GM18858 (cell line): ENCODE measurements at regions not wholly inside any gene's neighbourhood (a gene's known extent, or its start where the extent isn't known, plus 50 kb on each side); places are given as distances from the start of the nearest gene placed in this dataset.

ENCODE experiments used
- ATAC-seq: cut with Tn5 transposase; IDR thresholded peaks from one replicate; pipeline ENCODE4 v1.9.1; 2021; ENCODE audit not compliant: unreplicated experiment

DNA sequence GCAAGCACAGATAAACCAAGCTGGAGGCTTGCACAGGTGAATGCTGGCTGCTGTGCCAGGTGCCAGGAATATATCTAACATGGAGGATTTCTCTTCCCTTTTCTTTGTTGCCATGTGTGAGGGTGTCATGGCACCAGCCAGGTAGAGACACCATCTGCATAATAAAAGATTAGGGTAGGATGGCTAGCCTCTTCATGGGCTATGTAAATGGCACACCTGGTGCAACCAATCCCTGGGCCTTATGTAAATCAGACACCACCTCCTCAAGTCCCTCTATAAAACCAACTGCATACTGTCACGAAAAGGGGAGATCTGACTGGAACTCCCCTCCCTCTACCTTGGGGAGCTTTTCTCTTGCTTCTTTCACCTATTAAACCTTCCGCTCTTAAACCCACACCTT, 322.5 kb upstream of the POM121L12 start:
- no peak for ATAC-seq

DNA sequence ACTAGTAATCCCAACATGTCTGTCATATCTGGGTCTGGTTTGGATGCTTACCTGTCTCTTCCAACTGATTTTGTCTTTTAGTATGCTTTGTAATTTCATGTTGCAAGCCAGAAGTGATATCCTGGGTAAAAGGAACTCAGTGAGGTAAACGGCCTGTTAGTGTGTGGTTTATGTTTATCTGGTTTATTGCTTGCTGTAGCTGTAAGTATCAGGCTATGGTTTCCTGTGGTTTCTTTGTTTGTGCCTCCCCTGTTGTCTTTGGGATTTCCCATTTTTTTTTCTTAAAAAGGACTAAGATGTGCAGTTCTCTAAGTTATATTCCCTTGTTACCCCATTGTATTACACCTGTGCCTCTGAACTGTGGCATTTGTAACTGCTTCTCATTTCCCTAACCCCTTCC, 323.5 kb upstream of the POM121L12 start:
- no peak for ATAC-seq

DNA sequence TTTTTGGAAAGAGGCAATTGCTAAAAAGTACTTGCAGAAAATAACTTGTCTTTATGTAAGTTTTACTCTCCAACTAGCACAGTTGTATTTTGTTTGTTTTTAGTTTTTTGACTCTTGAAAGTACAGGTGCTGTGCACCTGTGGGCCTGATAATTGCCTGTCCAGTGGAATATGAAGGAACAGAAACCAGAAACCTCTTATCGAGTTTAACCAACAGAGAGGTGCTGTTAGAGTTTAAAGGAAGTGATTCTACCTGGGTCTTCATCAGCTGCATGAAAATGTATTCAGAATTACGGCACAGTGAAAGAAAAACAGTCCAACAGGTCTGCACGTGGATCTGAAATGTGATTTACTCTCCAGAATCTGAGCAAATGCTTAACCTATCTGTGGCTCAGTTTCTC, 326.6 kb upstream of the POM121L12 start:
- no peak for ATAC-seq

DNA sequence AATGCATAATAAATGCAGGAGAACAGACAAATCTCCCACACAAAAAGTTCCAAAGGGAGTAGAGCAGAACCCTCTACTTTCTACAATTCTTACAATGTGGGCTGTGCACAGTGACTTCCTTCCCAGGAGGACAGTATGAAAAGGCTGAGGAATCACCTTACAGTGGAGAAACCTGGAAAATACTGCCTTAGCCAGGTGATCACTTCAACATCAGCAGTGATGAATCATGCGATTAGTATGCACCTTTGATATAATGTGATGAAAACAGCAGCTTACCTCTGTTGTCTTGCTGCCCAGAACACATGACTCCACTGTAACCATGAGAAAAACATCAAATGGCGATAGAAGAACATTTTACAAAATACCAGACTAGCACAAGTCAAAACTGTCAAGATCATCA, 329.7 kb upstream of the POM121L12 start:
- ATAC-seq = no peak

DNA sequence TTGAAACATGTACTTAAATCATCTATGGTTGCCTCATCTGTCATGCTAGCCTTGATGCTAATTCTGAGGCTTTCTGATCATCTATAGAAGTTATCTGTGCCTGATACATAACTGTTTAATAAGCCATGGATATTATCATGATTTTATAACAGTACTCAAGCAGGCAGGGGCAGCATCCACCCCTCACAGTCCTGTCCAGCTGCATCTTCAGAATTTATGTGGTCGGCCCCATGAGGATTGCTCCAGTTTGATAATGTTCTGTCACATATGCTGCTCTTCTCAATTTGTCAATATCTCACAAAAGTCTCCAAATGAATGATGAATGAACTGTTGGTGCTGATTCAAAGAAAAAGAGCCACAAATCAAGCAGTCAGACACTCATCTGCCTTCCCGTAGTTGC, 335.1 kb upstream of the POM121L12 start:
- no peak for ATAC-seq

GRCh38 chr7:52695973-52696595, 339.3 kb upstream of the POM121L12 start:
- no peak for ATAC-seq

GRCh38 chr7:52691257-52691656, 344.2 kb upstream of the POM121L12 start:
- no peak for ATAC-seq

GRCh38 chr7:52689912-52690311, 345.5 kb upstream of the POM121L12 start:
- no peak for ATAC-seq

DNA sequence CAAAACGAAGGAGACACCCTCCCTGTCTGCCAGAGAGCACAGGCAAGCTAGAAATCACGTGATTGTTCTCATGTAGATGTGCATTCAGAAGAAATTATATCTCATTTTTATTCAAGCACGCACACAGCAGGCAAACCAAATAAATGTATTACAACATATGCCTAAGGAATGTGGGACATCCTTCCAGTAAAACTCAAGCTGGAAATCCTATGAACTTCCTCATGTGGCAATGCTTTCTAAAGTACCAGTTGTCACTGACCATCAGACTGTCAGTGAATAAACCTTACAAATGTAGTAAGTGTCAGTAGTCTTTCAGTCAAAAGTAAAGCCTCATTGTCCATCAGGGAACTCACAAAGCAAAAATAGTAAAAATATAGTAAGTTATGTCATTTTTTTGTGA, 350.1 kb upstream of the POM121L12 start:
- ATAC-seq = no peak

DNA sequence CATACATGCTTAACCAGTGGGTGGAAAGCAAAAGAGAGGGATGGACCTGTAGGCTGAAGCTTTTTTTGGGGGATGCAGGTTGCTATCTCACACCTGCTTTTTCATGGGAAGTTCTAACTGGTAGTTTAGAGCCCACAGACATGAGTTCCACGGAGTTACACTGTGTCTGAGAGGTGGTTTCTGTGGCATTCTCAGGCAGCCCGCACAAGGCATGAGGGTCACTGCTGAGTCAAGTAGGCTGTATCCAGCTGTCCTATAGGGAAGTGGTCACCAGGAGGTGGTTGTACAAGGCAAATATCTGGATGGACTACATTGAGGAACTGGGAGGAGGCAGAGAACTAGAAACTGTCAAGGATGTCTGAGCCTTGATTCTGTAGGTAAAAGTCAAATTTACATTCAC, 351.0 kb upstream of the POM121L12 start:
- ATAC-seq = no peak

DNA sequence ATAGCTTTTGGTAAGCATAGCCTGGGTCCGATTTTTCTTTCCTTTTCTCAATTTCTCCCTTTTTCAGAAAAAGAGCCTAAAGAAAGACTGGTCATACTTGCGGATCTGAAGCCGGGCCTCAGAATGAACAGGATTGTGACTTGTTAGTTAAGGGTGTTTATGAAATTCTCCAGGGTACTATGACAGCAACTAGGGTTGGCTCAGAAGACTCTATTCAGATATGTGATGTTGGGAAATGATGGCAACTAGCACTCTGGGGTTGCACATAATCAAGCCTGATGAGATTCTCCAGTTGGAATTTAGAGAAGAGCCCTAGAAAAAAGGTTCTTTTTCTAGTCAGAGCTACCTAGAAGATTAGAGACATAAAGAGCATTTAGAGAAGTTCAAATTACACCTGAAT, 352.4 kb upstream of the POM121L12 start:
- ATAC-seq = no peak

DNA sequence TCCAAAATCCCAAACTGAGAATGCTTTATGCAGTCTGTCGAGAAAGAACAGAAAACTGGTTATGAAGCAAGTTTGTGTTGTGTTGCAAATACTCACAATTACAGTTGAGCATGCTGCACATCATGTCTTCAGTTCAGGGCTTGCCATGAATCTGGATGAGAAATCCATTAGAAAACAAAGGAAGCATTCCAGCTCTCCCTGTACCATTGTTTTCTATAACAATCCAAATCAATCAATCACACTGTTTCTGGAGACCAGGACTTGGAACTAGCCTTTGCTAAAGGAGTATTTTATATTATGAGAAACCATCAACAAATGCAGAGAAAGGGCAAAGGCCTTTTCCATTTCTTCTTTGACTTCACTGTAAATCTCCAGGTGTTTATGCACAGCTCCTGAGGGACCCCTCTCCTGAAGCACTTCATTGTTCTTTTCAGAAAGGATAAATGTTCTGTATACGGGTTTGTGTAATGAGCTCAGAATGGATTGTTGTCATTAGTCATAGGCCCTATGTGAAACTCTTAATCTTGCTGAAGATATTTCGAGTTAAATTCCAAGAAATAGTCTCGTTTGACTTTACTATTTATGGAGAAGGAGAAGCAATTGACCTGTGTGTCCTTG, 364.7 kb upstream of the POM121L12 start:
- ATAC-seq = no peak

GRCh38 chr7:52669031-52669430, 366.4 kb upstream of the POM121L12 start:
- ATAC-seq = no peak

GRCh38 chr7:52668435-52668834, 367.0 kb upstream of the POM121L12 start:
- no peak for ATAC-seq

DNA sequence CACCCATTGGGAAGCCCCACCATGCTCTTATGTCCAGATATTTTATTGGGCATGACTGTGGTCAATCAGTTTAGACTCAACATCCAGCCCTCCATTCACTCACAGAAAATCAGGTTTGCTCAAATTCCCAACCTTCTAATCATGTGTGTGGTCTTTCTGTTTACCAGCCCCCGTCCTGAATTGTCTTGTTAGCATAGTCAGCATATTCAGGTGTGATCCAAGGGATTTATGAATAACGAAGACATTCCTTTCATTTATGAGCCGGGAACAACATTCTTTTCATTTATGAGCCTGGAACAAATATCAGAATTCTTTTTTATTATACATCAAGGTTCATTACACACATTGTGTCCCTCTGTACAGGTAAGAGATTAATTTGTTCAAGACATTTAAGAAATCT, 376.3 kb upstream of the POM121L12 start:
- ATAC-seq = no peak

DNA sequence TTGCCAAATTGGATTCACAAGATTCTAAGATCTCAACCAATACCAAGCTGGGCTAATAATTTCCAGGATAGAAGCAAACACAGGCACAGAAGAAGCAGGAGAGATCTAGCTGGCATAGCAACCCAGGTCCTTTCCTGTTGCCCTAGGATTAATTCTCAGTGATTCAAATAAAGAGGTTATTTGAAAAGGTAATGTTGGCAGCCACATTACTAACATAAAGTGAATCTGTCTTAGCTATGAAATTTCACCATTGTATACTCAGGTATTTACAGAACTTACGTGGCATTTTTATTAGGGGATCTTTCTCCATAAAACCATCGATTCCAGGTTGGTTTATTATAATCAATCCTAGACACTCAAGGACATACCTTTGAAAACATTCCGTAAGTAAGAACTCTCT, 379.3 kb upstream of the POM121L12 start:
- ATAC-seq = no peak

GRCh38 chr7:52652621-52653020, 382.8 kb upstream of the POM121L12 start:
- no peak for ATAC-seq

GRCh38 chr7:52648872-52649271, 386.6 kb upstream of the POM121L12 start:
- ATAC-seq = no peak

DNA sequence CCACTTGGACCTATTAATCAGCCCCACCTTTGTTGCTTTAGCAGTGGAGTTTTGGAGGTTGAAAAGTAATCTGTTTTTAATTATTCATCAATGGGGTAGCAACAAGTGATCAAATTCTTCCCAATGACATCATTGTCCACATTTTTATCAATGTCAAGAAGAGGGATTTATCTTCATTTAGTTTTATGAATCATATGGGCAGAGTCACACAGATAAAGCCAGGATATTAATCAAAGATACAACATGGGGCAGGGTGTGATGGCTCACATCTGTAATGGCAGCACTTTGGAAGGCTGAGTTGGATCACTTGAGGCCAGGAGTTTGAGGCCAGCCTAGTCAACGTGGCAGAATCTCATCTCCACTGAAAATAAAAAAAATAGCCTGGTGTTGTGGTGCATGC, 388.4 kb upstream of the POM121L12 start:
- no peak for ATAC-seq

DNA sequence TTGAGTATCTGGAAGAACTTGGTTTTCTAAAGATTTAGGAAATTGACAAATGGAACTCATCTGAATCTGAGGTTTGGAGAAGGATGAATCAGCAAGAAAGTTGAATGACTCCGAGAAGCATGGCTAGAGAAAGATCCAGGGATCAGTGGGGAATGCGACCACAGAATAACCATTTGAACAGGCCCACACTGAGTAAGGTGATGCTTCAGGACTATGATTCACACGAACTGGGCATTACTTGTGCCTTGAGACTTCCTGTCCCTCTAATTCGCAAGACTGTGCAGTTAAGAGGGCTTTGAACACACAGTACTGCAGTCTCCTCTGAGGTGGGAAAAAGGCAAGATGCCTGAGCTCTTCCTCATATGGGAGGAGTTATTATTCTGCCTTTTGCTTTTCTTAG, 395.5 kb upstream of the POM121L12 start:
- no peak for ATAC-seq

DNA sequence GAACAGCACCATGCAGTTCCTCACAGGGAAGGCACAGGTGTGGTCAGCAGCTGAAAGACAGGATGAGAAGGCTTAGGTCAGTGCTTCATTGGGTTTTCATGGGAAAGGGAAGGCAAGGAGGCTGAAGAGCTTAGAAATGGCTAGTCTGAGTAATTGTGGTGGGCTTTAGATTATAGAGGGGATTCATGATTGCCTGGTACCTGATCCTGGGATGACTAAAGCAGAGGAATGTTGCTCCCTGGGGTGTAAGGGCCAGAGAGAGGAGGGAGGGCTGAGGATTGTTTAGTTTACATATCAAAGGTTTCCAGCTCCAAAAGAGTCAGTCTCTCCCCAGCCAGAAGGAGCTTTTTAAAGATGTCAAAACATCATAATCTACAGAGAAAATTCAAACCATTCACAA, 396.3 kb upstream of the POM121L12 start:
- no peak for ATAC-seq

DNA sequence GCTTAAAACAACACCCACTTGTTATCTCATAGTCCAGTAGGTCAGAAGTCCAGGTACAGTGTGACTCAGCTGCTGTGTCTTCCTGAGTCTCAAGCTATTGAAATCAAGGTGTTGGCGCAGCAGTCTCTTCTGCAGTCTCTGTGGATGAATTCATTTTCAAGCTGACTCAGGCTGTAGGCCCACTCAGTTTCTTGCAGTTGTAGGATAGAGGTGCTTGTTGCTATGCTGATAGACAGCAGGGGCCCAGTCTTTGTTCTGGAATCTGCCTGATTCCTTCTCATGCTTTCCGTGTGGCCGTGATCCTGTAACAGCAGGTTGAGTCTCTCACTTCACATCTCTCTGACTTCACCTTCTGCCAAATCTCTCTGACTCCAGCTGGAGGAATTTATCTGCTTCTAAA, 400.4 kb upstream of the POM121L12 start:
- ATAC-seq = no peak

- no peak for ATAC-seq
These were observed 414.6 kb upstream of the POM121L12 start for GRCh38 chr7:52620849-52621248.
